ENCODE measurements at regions not wholly inside any gene's neighbourhood (a gene's known extent, or its start where the extent isn't known, plus 50 kb on each side); places are given as distances from the start of the nearest gene placed in this dataset.

GRCh38 chr4:31445526-31445925, 725.4 kb downstream of the PCDH7 start:
- TF ChIP-seq CTCF (IDR thresholded peaks at IDR 0.05) (no peak), EP300 (IDR thresholded peaks at IDR 0.05) (no peak), POLR2A (IDR thresholded peaks at IDR 0.05) (no peak)
